A673 (cell line): ENCODE measurements at regions not wholly inside any gene's neighbourhood (a gene's known extent, or its start where the extent isn't known, plus 50 kb on each side); places are given as distances from the start of the nearest gene placed in this dataset.

ENCODE experiments used
- EZH2 ChIP-seq: fragments of 200-600 bp; sonication (generic); IDR thresholded peaks from 2 replicates; pipeline ENCODE4 v1.6.1; 2017; ENCODE audit warnings: borderline replicate concordance, low read depth, mild to moderate bottlenecking, mixed read lengths, antibody characterized with exemption, low read length; ENCODE audit not compliant: poor library complexity, severe bottlenecking
- TF ChIP-seq, protein P1 (sequence below): fragments of 300-800, 200-600 bp; sonication (generic); conservative IDR thresholded peaks from 2 replicates; pipeline ENCODE4 v1.5.1; 2017; ENCODE audit warnings: low read depth, mild to moderate bottlenecking, antibody characterized with exemption, low read length, moderate library complexity, mixed read lengths

- no peak for TF ChIP-seq EZH2
- TF ChIP-seq, protein P1, sequence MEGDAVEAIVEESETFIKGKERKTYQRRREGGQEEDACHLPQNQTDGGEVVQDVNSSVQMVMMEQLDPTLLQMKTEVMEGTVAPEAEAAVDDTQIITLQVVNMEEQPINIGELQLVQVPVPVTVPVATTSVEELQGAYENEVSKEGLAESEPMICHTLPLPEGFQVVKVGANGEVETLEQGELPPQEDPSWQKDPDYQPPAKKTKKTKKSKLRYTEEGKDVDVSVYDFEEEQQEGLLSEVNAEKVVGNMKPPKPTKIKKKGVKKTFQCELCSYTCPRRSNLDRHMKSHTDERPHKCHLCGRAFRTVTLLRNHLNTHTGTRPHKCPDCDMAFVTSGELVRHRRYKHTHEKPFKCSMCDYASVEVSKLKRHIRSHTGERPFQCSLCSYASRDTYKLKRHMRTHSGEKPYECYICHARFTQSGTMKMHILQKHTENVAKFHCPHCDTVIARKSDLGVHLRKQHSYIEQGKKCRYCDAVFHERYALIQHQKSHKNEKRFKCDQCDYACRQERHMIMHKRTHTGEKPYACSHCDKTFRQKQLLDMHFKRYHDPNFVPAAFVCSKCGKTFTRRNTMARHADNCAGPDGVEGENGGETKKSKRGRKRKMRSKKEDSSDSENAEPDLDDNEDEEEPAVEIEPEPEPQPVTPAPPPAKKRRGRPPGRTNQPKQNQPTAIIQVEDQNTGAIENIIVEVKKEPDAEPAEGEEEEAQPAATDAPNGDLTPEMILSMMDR, result no peak
Observed at GRCh38 chr16:51752438-51752995, 601.4 kb upstream of the SALL1 start.
